MM.1S (cell line): ENCODE measurements at regions not wholly inside any gene's neighbourhood (a gene's known extent, or its start where the extent isn't known, plus 50 kb on each side); places are given as distances from the start of the nearest gene placed in this dataset.

Source experiments
- CTCF ChIP-seq: fragments of 300-600 bp; sonication (generic); IDR thresholded peaks from 2 replicates; pipeline ENCODE4 v1.5.1; 2016; ENCODE audit warnings: antibody characterized with exemption, low read length, mixed read lengths
- EZH2 ChIP-seq: fragments of 300-600 bp; sonication (generic); optimal IDR thresholded peaks from 2 replicates; pipeline ENCODE3; 2017; ENCODE audit warnings: low read depth, mild to moderate bottlenecking, antibody characterized with exemption, low read length, mixed read lengths
- EZH2phosphoT487 ChIP-seq: fragments of 300-600 bp; sonication (generic); IDR thresholded peaks from 2 replicates; pipeline ENCODE4 v1.6.1; 2018; ENCODE audit warnings: antibody characterized with exemption, low read length

- TF ChIP-seq CTCF (no peak), EZH2 (no peak), EZH2phosphoT487 (no peak)
Measured at GRCh38 chr4:83661359-83661758, 125.5 kb downstream of the GPAT3 start.
